NT2/D1 (cell line): ENCODE measurements at regions not wholly inside any gene's neighbourhood (a gene's known extent, or its start where the extent isn't known, plus 50 kb on each side); places are given as distances from the start of the nearest gene placed in this dataset.

ENCODE experiments used
- YY1 ChIP-seq: IDR thresholded peaks from 2 replicates; pipeline ENCODE4 v1.6.1; 2011; ENCODE audit not compliant: insufficient read length, insufficient read depth
- ZNF274 ChIP-seq: IDR thresholded peaks from 2 replicates; pipeline ENCODE4 v1.6.1; 2011; ENCODE audit warnings: mild to moderate bottlenecking, low read depth, low read length

GRCh38 chr21:24411429-24411828 is 1195.9 kb downstream of the MRPL39 start:
- TF ChIP-seq ZNF274 (no peak), YY1 (no peak)
